ENCODE measurements at regions not wholly inside any gene's neighbourhood (a gene's known extent, or its start where the extent isn't known, plus 50 kb on each side); places are given as distances from the start of the nearest gene placed in this dataset.

- ChIA-PET POLR2A (ENCODE audit: low non-redundant PET) (no interaction called here), CTCF (no interaction called here)
Measured at GRCh38 chr2:43092520-43093179, 133.8 kb downstream of the ZFP36L2 start.

GRCh38 chr2:43090317-43090716, 136.1 kb downstream of the ZFP36L2 start:
- ChIA-PET CTCF (no interaction called here), POLR2A (ENCODE audit: low non-redundant PET) (no interaction called here)
- no peaks in the 10 kb centered on the region for H3K27me3 ChIP-seq (replicated peaks; ENCODE audit: insufficient read depth, low read depth, low read length, poor library complexity)
- DNase-seq (ENCODE audit: low spot score), result no peak
- no peak overlapping the region for H3K4me3 ChIP-seq (ENCODE audit: low read depth, low read length, poor library complexity, severe bottlenecking)
- H3K9me3 ChIP-seq (ENCODE audit: low read depth, low read length, poor library complexity, severe bottlenecking), result peaks cover 6% of the 10 kb centered on the region
- H3K27ac ChIP-seq (ENCODE audit: low read depth, low read length, poor library complexity, severe bottlenecking), result no peak overlapping the region
- no peaks in the 10 kb centered on the region for H3K36me3 ChIP-seq (ENCODE audit: insufficient read depth, low read length, poor library complexity, severe bottlenecking)
- TF ChIP-seq CTCF (conservative IDR thresholded peaks at IDR 0.05; ENCODE audit: low read depth, low read length) (no peak), EZH2 (IDR thresholded peaks at IDR 0.05; ENCODE audit: borderline replicate concordance, low read depth, low read length, poor library complexity, severe bottlenecking) (no peak)
- no TSS peak for BruUV-seq (replicated peaks)
- H3K4me1 ChIP-seq (ENCODE audit: insufficient read depth, low read length, poor library complexity, severe bottlenecking), result peaks cover 11% of the 10 kb centered on the region
- intact Hi-C loops (cut with micrococcal nuclease; ENCODE audit: unreplicated experiment), result no loop called here

More at GRCh38 chr2:43092520-43093179, 133.8 kb downstream of the ZFP36L2 start:
- Histone ChIP-seq H3K36me3 (ENCODE audit: insufficient read depth, low read length, poor library complexity, severe bottlenecking) (no peaks in the 10 kb centered on the region), H3K4me3 (ENCODE audit: low read depth, low read length, poor library complexity, severe bottlenecking) (no peak overlapping the region), H3K27ac (ENCODE audit: low read depth, low read length, poor library complexity, severe bottlenecking) (no peak overlapping the region), H3K27me3 (replicated peaks; ENCODE audit: insufficient read depth, low read depth, low read length, poor library complexity) (no peaks in the 10 kb centered on the region), H3K4me1 (ENCODE audit: insufficient read depth, low read length, poor library complexity, severe bottlenecking) (no peaks in the 10 kb centered on the region), H3K9me3 (ENCODE audit: low read depth, low read length, poor library complexity, severe bottlenecking) (peaks cover 6% of the 10 kb centered on the region)
- DNase-seq (ENCODE audit: low spot score), result no peak
- no TSS peak for BruUV-seq (replicated peaks)
- intact Hi-C loops (cut with micrococcal nuclease; ENCODE audit: unreplicated experiment), result no loop called here
- TF ChIP-seq CTCF (conservative IDR thresholded peaks at IDR 0.05; ENCODE audit: low read depth, low read length) (no peak), EZH2 (IDR thresholded peaks at IDR 0.05; ENCODE audit: borderline replicate concordance, low read depth, low read length, poor library complexity, severe bottlenecking) (no peak)

GRCh38 chr2:43088143-43089073, 138.0 kb downstream of the ZFP36L2 start:
- Histone ChIP-seq H3K4me3 (ENCODE audit: low read depth, low read length, poor library complexity, severe bottlenecking) (no peak overlapping the region), H3K27me3 (replicated peaks; ENCODE audit: insufficient read depth, low read depth, low read length, poor library complexity) (no peaks in the 10 kb centered on the region), H3K27ac (ENCODE audit: low read depth, low read length, poor library complexity, severe bottlenecking) (no peak overlapping the region), H3K4me1 (ENCODE audit: insufficient read depth, low read length, poor library complexity, severe bottlenecking) (peaks cover 25% of the 10 kb centered on the region), H3K9me3 (ENCODE audit: low read depth, low read length, poor library complexity, severe bottlenecking) (peaks cover 6% of the 10 kb centered on the region), H3K36me3 (ENCODE audit: insufficient read depth, low read length, poor library complexity, severe bottlenecking) (no peaks in the 10 kb centered on the region)
- DNase-seq (ENCODE audit: low spot score), result no peak
- TF ChIP-seq CTCF (conservative IDR thresholded peaks at IDR 0.05; ENCODE audit: low read depth, low read length) (no peak), EZH2 (IDR thresholded peaks at IDR 0.05; ENCODE audit: borderline replicate concordance, low read depth, low read length, poor library complexity, severe bottlenecking) (no peak)
- CTCF ChIA-PET, result no interaction called here
- BruUV-seq (replicated peaks), result no TSS peak
- intact Hi-C loops (cut with micrococcal nuclease; ENCODE audit: unreplicated experiment), result no loop called here
- POLR2A ChIA-PET (ENCODE audit: low non-redundant PET), result no interaction called here
